ENCODE measurements at regions not wholly inside any gene's neighbourhood (a gene's known extent, or its start where the extent isn't known, plus 50 kb on each side); places are given as distances from the start of the nearest gene placed in this dataset.
A peak's percentile ranks its signal among the peaks of the same experiment; 100 is the strongest.

DNA sequence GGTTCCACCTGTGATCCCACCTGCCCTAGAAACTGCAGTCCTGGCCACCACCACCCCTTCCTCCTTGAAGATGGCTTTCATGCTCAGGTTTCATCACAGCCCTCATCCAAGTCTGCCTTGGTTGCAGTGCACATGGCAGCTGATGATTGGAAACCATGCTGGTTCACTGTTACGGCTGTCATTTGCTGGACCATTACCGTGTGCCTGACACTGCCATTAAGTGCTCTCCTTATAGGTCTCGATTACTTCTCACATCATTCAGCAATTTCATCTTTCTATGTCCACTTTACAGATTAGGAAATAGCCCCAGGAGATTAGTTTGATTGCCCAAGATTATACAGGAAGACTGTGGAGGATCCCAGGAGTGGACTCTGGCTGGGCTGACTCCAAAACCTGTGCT is 123.9 kb downstream of the ICE1 start:
- Histone ChIP-seq H3K27me3 (no peaks in the 10 kb centered on the region), H3K27ac (no peak overlapping the region), H3K4me3 (no peak overlapping the region), H3K4me1 (replicated peaks in 1 of 2) (no peaks in the 10 kb centered on the region), H3K36me3 (replicated peaks in 1 of 2) (no peaks in the 10 kb centered on the region), H3K9me3 (replicated peaks in 1 of 3) (no peaks in the 10 kb centered on the region)
- intact Hi-C loops (cut with DNase I) = no loop called here
- TF ChIP-seq POLR2A (IDR thresholded peaks at IDR 0.05) = no peak
- TF ChIP-seq, protein P1, sequence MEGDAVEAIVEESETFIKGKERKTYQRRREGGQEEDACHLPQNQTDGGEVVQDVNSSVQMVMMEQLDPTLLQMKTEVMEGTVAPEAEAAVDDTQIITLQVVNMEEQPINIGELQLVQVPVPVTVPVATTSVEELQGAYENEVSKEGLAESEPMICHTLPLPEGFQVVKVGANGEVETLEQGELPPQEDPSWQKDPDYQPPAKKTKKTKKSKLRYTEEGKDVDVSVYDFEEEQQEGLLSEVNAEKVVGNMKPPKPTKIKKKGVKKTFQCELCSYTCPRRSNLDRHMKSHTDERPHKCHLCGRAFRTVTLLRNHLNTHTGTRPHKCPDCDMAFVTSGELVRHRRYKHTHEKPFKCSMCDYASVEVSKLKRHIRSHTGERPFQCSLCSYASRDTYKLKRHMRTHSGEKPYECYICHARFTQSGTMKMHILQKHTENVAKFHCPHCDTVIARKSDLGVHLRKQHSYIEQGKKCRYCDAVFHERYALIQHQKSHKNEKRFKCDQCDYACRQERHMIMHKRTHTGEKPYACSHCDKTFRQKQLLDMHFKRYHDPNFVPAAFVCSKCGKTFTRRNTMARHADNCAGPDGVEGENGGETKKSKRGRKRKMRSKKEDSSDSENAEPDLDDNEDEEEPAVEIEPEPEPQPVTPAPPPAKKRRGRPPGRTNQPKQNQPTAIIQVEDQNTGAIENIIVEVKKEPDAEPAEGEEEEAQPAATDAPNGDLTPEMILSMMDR (IDR thresholded peaks at IDR 0.05) = no peak
- no peak for DNase-seq
- WGBS, 4 donors = 63 to 88% (median 79%) methylated on average over 3 of the region's 3 CpGs

DNA sequence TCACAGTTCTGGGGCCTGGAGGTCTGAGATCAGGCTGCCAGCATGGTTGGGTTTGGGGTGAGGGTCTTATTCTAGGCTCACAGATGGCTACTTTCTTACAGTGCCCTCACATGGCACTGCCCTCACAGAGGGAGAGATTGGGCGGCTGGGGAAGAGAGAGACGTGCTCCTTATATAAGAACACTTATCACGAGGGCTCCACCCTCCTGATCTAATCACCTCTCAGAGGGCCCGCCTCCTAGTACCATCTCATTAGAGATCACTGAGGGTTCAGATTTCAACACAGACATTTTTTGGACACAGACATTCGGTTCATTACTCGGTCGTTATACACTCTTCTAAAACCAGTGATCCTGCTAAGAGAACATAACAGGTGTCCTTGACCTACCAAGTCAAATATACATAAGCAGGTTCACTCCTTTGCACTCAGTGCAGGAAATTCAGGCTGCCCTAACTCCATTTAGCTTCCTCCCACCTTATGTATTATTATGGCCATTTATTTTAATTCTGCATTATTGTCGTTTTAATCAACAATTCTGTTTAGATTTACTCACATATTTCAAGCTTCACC is 121.7 kb downstream of the ICE1 start:
- TF ChIP-seq, protein P1 (IDR thresholded peaks at IDR 0.05) = no peak
- no peak for TF ChIP-seq POLR2A (IDR thresholded peaks at IDR 0.05)
- Histone ChIP-seq H3K36me3 (replicated peaks in 1 of 2) (no peaks in the 10 kb centered on the region), H3K4me3 (no peak overlapping the region), H3K9me3 (replicated peaks in 1 of 3) (no peaks in the 10 kb centered on the region), H3K4me1 (replicated peaks in 1 of 2) (no peaks in the 10 kb centered on the region), H3K27me3 (no peaks in the 10 kb centered on the region), H3K27ac (no peak overlapping the region)
- 76 to 88% (median 83%) methylated on average over 8 of the region's 8 CpGs for WGBS, 4 donors
- no peak for DNase-seq
- intact Hi-C loops (cut with DNase I) = no loop called here

DNA sequence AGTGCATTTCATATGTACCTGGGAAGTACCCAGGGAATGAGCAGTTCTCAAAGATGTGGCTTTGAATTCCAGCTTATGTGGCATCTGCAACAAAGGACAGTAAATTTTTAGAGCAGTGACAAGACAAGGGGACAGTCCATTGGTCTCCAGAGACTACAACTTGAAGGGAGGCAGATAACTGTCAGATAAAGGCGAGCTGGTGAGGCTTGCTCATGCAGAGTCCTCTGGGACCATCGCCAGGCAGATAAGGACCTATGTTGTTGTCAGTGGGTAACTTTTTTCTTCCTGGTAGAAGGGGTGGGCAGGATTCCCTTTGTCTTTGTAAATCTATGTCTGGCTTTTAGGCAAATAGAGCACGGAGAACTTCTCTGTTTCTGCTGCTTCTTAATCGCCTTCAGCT is 120.2 kb downstream of the ICE1 start:
- Histone ChIP-seq H3K27ac (no peak overlapping the region), H3K9me3 (replicated peaks in 1 of 3) (no peaks in the 10 kb centered on the region), H3K27me3 (no peaks in the 10 kb centered on the region), H3K4me1 (replicated peaks in 1 of 2) (no peaks in the 10 kb centered on the region), H3K4me3 (no peak overlapping the region), H3K36me3 (replicated peaks in 1 of 2) (no peaks in the 10 kb centered on the region)
- intact Hi-C loops (cut with DNase I) = no loop called here
- TF ChIP-seq POLR2A (IDR thresholded peaks at IDR 0.05) = no peak
- TF ChIP-seq, protein P1 (IDR thresholded peaks at IDR 0.05) = no peak
- WGBS, 4 donors = 40 to 67% (median 57%) methylated on average over 4 of the region's 4 CpGs
- DNase-seq = peak in 4 of 7 donors; percentile 55 to 74 (median 62)

DNA sequence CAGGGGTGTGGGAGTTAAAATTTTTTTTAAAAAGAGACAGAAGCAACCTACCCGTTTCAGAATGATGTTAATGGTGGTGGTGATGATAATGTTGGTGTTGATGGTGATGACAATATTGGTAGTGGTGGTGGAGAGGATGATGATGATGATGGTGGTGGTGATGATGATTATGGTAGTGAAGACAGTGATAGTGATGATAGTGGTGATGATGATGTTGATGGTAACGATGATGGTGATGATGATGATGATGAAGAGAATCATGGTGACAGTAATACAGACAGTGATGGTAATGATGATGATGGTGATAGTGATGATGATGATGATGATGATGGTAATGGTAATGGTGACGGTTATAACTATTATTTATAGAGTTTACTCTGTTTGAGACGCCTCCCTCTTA is 117.6 kb downstream of the ICE1 start:
- Histone ChIP-seq H3K36me3 (replicated peaks in 1 of 2) (no peaks in the 10 kb centered on the region), H3K27ac (no peak overlapping the region), H3K4me3 (no peak overlapping the region), H3K9me3 (replicated peaks in 1 of 3) (no peaks in the 10 kb centered on the region), H3K4me1 (replicated peaks in 1 of 2) (no peaks in the 10 kb centered on the region), H3K27me3 (no peaks in the 10 kb centered on the region)
- no peak for DNase-seq
- TF ChIP-seq POLR2A (IDR thresholded peaks at IDR 0.05) = no peak
- TF ChIP-seq, protein P1 (IDR thresholded peaks at IDR 0.05) = no peak
- WGBS, 4 donors = 66 to 71% (median 68%) methylated on average over 4 of the region's 4 CpGs
- intact Hi-C loops (cut with DNase I) = no loop called here

All from adrenal gland (tissue), 9 donors.